ENCODE measurements at regions not wholly inside any gene's neighbourhood (a gene's known extent, or its start where the extent isn't known, plus 50 kb on each side); places are given as distances from the start of the nearest gene placed in this dataset.

- TF ChIP-seq, protein P1, sequence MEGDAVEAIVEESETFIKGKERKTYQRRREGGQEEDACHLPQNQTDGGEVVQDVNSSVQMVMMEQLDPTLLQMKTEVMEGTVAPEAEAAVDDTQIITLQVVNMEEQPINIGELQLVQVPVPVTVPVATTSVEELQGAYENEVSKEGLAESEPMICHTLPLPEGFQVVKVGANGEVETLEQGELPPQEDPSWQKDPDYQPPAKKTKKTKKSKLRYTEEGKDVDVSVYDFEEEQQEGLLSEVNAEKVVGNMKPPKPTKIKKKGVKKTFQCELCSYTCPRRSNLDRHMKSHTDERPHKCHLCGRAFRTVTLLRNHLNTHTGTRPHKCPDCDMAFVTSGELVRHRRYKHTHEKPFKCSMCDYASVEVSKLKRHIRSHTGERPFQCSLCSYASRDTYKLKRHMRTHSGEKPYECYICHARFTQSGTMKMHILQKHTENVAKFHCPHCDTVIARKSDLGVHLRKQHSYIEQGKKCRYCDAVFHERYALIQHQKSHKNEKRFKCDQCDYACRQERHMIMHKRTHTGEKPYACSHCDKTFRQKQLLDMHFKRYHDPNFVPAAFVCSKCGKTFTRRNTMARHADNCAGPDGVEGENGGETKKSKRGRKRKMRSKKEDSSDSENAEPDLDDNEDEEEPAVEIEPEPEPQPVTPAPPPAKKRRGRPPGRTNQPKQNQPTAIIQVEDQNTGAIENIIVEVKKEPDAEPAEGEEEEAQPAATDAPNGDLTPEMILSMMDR (conservative IDR thresholded peaks at IDR 0.05; ENCODE audit: low read length), result no peak
- no peak for TF ChIP-seq EZH2phosphoT487 (IDR thresholded peaks at IDR 0.05; ENCODE audit: borderline replicate concordance, low read depth, low read length)
Observed at GRCh38 chr6:105825210-105825609, 260.9 kb upstream of the PRDM1 start.

Measured in OCI-LY7 (cell line).